Caco-2 (cell line): ENCODE measurements at regions not wholly inside any gene's neighbourhood (a gene's known extent, or its start where the extent isn't known, plus 50 kb on each side); places are given as distances from the start of the nearest gene placed in this dataset.

Source experiments
- BruUV-seq: library from RNA; stranded (reverse); fragments of 400-500 nt; replicated peaks from 2 replicates; lab custom pipeline; 2021; lab: Mats Ljungman, UMichigan
- CTCF ChIA-PET: fragments of 300-600 bp; sonication (Branson Sonifier 250); formaldehyde crosslinking; loops from one replicate; lab custom pipeline; 2022; ENCODE audit warnings: antibody characterized with exemption; lab: Charles Lee
- POLR2A ChIA-PET: fragments of 300-600 bp; sonication (Branson Sonifier 250); formaldehyde crosslinking; loops from one replicate; lab custom pipeline; 2022; ENCODE audit warnings: antibody characterized with exemption; lab: Charles Lee
- DNase-seq, 2 experiments: peaks; one replicate each; pipeline versions ENCODE4 v3.0.0 to v3.0.0-alpha.2; 2020 to 2022
- H3K27me3 ChIP-seq: replicated peaks from 2 replicates; pipeline ENCODE4 v1.6.0; 2011; ENCODE audit warnings: low read length; ENCODE audit not compliant: control insufficient read depth, insufficient read depth
- H3K36me3 ChIP-seq: 2 replicates; pipeline ENCODE4 v1.5.1; 2011; ENCODE audit warnings: low read length; ENCODE audit not compliant: control insufficient read depth, insufficient read depth
- H3K4me1 ChIP-seq: fragments of 250-450 bp; sonication (Bioruptor Pico); 2 replicates; pipeline ENCODE4 v1.5.1; 2020; ENCODE audit warnings: mild to moderate bottlenecking
- H3K4me3 ChIP-seq: 2 replicates; pipeline ENCODE4 v1.5.1; 2011; ENCODE audit warnings: low read depth, mild to moderate bottlenecking, control low read depth, low read length
- H3K9me3 ChIP-seq: fragments of 250-450 bp; sonication (Bioruptor Pico); 2 replicates; pipeline ENCODE4 v1.5.1; 2020; ENCODE audit warnings: mild to moderate bottlenecking, moderate library complexity
- H3K27ac Mint-ChIP-seq: one replicate; pipeline ENCODE4 v1.8.0; 2022; ENCODE audit warnings: mixed read lengths; ENCODE audit not compliant: unreplicated experiment
- H3K27me3 Mint-ChIP-seq: one replicate; pipeline ENCODE4 v1.8.0; 2022; ENCODE audit warnings: mixed read lengths; ENCODE audit not compliant: insufficient read depth, unreplicated experiment
- H3K36me3 Mint-ChIP-seq: one replicate; pipeline ENCODE4 v1.8.0; 2022; ENCODE audit warnings: mild to moderate bottlenecking, mixed read lengths; ENCODE audit not compliant: insufficient read depth, unreplicated experiment
- H3K4me1 Mint-ChIP-seq: one replicate; pipeline ENCODE4 v1.8.0; 2022; ENCODE audit warnings: low read depth, mixed read lengths; ENCODE audit not compliant: unreplicated experiment
- H3K4me3 Mint-ChIP-seq: one replicate; pipeline ENCODE4 v1.8.0; 2022; ENCODE audit warnings: mild to moderate bottlenecking, moderate library complexity, mixed read lengths; ENCODE audit not compliant: unreplicated experiment
- H3K9me3 Mint-ChIP-seq: one replicate; pipeline ENCODE4 v1.8.0; 2022; ENCODE audit warnings: mixed read lengths; ENCODE audit not compliant: unreplicated experiment
- CTCF ChIP-seq, 2 experiments: fragments of 200-600 bp in 1 of 2; IDR thresholded peaks; 1 replicate in 1 of 2; 2 replicates in 1 of 2; pipeline versions ENCODE4 v1.5.1 to v1.8.0; 2011 to 2022; ENCODE audit warnings: antibody characterized with exemption in 1 of 2, control low read depth in 1 of 2, inconsistent platforms in 1 of 2, low read depth in 1 of 2, low read length in 1 of 2, mild to moderate bottlenecking in 1 of 2, moderate library complexity in 1 of 2; ENCODE audit not compliant: insufficient read depth in 1 of 2, severe bottlenecking in 1 of 2, unreplicated experiment in 1 of 2
- intact Hi-C: fragments of 100-400 bp; cut with micrococcal nuclease; formaldehyde crosslinking; loops from one replicate; pipeline ENCODE4 v1.10.0; 2022; ENCODE audit not compliant: unreplicated experiment

GRCh38 chr4:14769993-14770392 is 232.3 kb upstream of the CPEB2 start:
- Histone ChIP-seq H3K4me3 (no peak overlapping the region), H3K36me3 (no peaks in the 10 kb centered on the region), H3K27me3 (no peaks in the 10 kb centered on the region), H3K9me3 (no peaks in the 10 kb centered on the region), H3K4me1 (no peaks in the 10 kb centered on the region)
- intact Hi-C loops, result no loop called here
- no peaks in the 10 kb centered on the region for H3K36me3 Mint-ChIP-seq
- no peaks in the 10 kb centered on the region for H3K9me3 Mint-ChIP-seq
- peaks cover 5% of the 10 kb centered on the region for H3K27me3 Mint-ChIP-seq
- no peaks in the 10 kb centered on the region for H3K4me1 Mint-ChIP-seq
- ChIA-PET POLR2A (no interaction called here), CTCF (no interaction called here)
- BruUV-seq, result no TSS peak
- no peak overlapping the region for H3K27ac Mint-ChIP-seq
- TF ChIP-seq CTCF (IDR thresholded peaks at IDR 0.05; ENCODE audit: insufficient read depth in 1 of 2, low read depth in 1 of 2, low read length in 1 of 2, severe bottlenecking in 1 of 2, unreplicated experiment in 1 of 2), result no peak
- DNase-seq, result no peak
- no peak overlapping the region for H3K4me3 Mint-ChIP-seq

GRCh38 chr4:14771094-14771493 is 231.2 kb upstream of the CPEB2 start:
- H3K27ac Mint-ChIP-seq, result no peak overlapping the region
- no peak overlapping the region for H3K4me3 Mint-ChIP-seq
- peaks cover 5% of the 10 kb centered on the region for H3K27me3 Mint-ChIP-seq
- ChIA-PET CTCF (no interaction called here), POLR2A (no interaction called here)
- no peaks in the 10 kb centered on the region for H3K9me3 Mint-ChIP-seq
- BruUV-seq, result no TSS peak
- H3K36me3 ChIP-seq, result no peaks in the 10 kb centered on the region
- intact Hi-C loops, result no loop called here
- no peaks in the 10 kb centered on the region for H3K4me1 ChIP-seq
- no peaks in the 10 kb centered on the region for H3K9me3 ChIP-seq
- TF ChIP-seq CTCF (IDR thresholded peaks at IDR 0.05; ENCODE audit: insufficient read depth in 1 of 2, low read depth in 1 of 2, low read length in 1 of 2, severe bottlenecking in 1 of 2, unreplicated experiment in 1 of 2), result no peak
- H3K4me3 ChIP-seq, result no peak overlapping the region
- no peaks in the 10 kb centered on the region for H3K36me3 Mint-ChIP-seq
- no peaks in the 10 kb centered on the region for H3K27me3 ChIP-seq
- no peaks in the 10 kb centered on the region for H3K4me1 Mint-ChIP-seq
- DNase-seq, result no peak

- Mint-ChIP-seq H3K4me1 (no peaks in the 10 kb centered on the region), H3K36me3 (no peaks in the 10 kb centered on the region), H3K27ac (no peak overlapping the region), H3K9me3 (no peaks in the 10 kb centered on the region), H3K4me3 (no peak overlapping the region), H3K27me3 (peaks cover under 1% of the 10 kb centered on the region)
- ChIA-PET POLR2A (no interaction called here), CTCF (no interaction called here)
- H3K9me3 ChIP-seq, result no peaks in the 10 kb centered on the region
- BruUV-seq, result no TSS peak
- no peaks in the 10 kb centered on the region for H3K4me1 ChIP-seq
- no peaks in the 10 kb centered on the region for H3K36me3 ChIP-seq
- no peaks in the 10 kb centered on the region for H3K27me3 ChIP-seq
- intact Hi-C loops, result no loop called here
- no peak for TF ChIP-seq CTCF (IDR thresholded peaks at IDR 0.05; ENCODE audit: insufficient read depth in 1 of 2, low read depth in 1 of 2, low read length in 1 of 2, severe bottlenecking in 1 of 2, unreplicated experiment in 1 of 2)
- H3K4me3 ChIP-seq, result no peak overlapping the region
- DNase-seq, result no peak
Observed at GRCh38 chr4:14771504-14772175, 230.6 kb upstream of the CPEB2 start.
